ENCODE measurements at regions not wholly inside any gene's neighbourhood (a gene's known extent, or its start where the extent isn't known, plus 50 kb on each side); places are given as distances from the start of the nearest gene placed in this dataset.
A peak's percentile ranks its signal among the peaks of the same experiment; 100 is the strongest.

GRCh38 chr22:47631571-47632102 lies 869.2 kb downstream of the TBC1D22A start:
- H3K4me1 ChIP-seq (ENCODE audit: control insufficient read depth in 2 of 2, insufficient read depth in 1 of 2, low read depth in 1 of 2, low read length in 2 of 2): no peaks in the 10 kb centered on the region
- H4K8ac ChIP-seq (ENCODE audit: low read depth, low read length): peak overlapping the region; percentile 53
- H3K4me2 ChIP-seq (ENCODE audit: insufficient read depth, low read length, poor library complexity, severe bottlenecking): no peak overlapping the region
- H3K36me3 ChIP-seq (replicated peaks in 1 of 2; ENCODE audit: control insufficient read depth in 2 of 2, insufficient read depth in 2 of 2, low read length in 2 of 2): no peaks in the 10 kb centered on the region
- no peak overlapping the region for H2BK120ac ChIP-seq (ENCODE audit: low read depth, low read length)
- H2BK15ac ChIP-seq (ENCODE audit: low read length): no peak overlapping the region
- H3K9me3 ChIP-seq (replicated peaks in 1 of 2; ENCODE audit: control insufficient read depth in 2 of 2, insufficient read depth in 1 of 2, low read depth in 1 of 2, low read length in 2 of 2): peaks cover 0 to 8% of the 10 kb centered on the region in 2 donors
- H3K18ac ChIP-seq (ENCODE audit: low read length): peak overlapping the region; percentile 27
- H3K27ac ChIP-seq (replicated peaks; ENCODE audit: low read length): no peak overlapping the region
- no peaks in the 10 kb centered on the region for H3K79me1 ChIP-seq (ENCODE audit: low read depth, low read length)
- H2BK5ac ChIP-seq (ENCODE audit: low read length): no peak overlapping the region
- no peak for DNase-seq (ENCODE audit: low spot score)
- no peak overlapping the region for H2BK12ac ChIP-seq (ENCODE audit: low read length)
- no peak overlapping the region for H3K9ac ChIP-seq (ENCODE audit: low read depth, low read length, poor library complexity)
- H2AFZ ChIP-seq (ENCODE audit: low read length): no peak overlapping the region
- H3K27me3 ChIP-seq (ENCODE audit: control insufficient read depth in 3 of 3, insufficient read depth in 3 of 3, low read depth in 1 of 3, low read length in 3 of 3): no peaks in the 10 kb centered on the region
- no peak overlapping the region for H2AK5ac ChIP-seq (ENCODE audit: low read depth, low read length)
- H3K14ac ChIP-seq (ENCODE audit: low read length): no peak overlapping the region
- H3K4ac ChIP-seq (ENCODE audit: low read length): no peak overlapping the region
- WGBS, 2 donors (ENCODE audit: extremely low coverage in 2 of 2, insufficient read length in 2 of 2, insufficient replicate concordance in 1 of 2): no CpG with 5 or more reads among the region's 31 CpGs
- H4K91ac ChIP-seq (ENCODE audit: low read depth, low read length, poor library complexity): no peak overlapping the region
- H3K4me3 ChIP-seq (ENCODE audit: low read length in 2 of 2): no peak overlapping the region
- peak overlapping the region; percentile 12 for H3K23ac ChIP-seq (ENCODE audit: low read depth, low read length, poor library complexity)

DNA sequence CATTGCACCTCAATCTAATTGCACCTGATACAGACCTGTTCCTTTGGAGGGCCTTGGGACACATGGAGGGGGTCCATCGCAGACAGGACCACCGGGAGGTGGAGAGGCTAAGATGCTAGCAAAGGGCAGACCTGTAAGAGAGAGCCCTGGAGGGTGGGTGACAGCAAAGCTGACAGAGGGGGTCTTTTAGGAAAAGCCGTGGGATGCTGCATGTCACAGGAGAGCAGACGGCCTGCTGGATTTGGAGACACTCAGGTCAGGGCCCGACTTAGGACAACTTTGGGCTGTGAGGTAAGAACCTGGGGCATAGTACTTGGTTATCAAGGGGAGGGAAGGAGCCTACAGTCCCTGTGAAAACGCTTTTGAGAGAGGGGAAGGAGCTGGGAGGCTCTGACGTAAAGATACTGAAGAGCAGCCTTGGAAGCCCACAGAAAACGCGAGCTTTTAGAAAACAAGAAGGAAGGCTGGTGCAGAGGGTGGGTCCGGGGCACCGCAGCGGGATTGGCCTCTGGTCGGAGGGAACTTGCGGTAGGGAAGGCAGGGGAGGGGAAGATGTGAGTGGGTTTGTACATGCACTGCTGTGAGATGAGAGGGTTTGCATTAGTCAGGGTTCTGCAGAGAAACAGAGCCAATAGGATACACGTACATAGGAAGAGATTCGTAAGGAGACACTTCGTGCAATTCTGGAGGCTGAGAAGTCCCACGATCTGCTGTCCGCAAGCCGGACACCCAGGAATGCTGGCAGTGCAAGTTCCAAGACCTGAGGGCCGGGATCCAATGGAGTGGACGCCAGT lies 868.5 kb downstream of the TBC1D22A start:
- H2BK12ac ChIP-seq (ENCODE audit: low read length): no peak overlapping the region
- no peaks in the 10 kb centered on the region for H3K79me1 ChIP-seq (ENCODE audit: low read depth, low read length)
- no peak overlapping the region for H2BK120ac ChIP-seq (ENCODE audit: low read depth, low read length)
- H3K36me3 ChIP-seq (replicated peaks in 1 of 2; ENCODE audit: control insufficient read depth in 2 of 2, insufficient read depth in 2 of 2, low read length in 2 of 2): no peaks in the 10 kb centered on the region
- H4K8ac ChIP-seq (ENCODE audit: low read depth, low read length): no peak overlapping the region
- H3K4me1 ChIP-seq (ENCODE audit: control insufficient read depth in 2 of 2, insufficient read depth in 1 of 2, low read depth in 1 of 2, low read length in 2 of 2): no peaks in the 10 kb centered on the region
- no peak overlapping the region for H2AFZ ChIP-seq (ENCODE audit: low read length)
- no peak for DNase-seq (ENCODE audit: low spot score)
- peaks cover 0 to 8% of the 10 kb centered on the region in 2 donors for H3K9me3 ChIP-seq (replicated peaks in 1 of 2; ENCODE audit: control insufficient read depth in 2 of 2, insufficient read depth in 1 of 2, low read depth in 1 of 2, low read length in 2 of 2)
- no peaks in the 10 kb centered on the region for H3K27me3 ChIP-seq (ENCODE audit: control insufficient read depth in 3 of 3, insufficient read depth in 3 of 3, low read depth in 1 of 3, low read length in 3 of 3)
- no CpG with 5 or more reads among the region's 22 CpGs for WGBS, 2 donors (ENCODE audit: extremely low coverage in 2 of 2, insufficient read length in 2 of 2, insufficient replicate concordance in 1 of 2)
- H3K27ac ChIP-seq (replicated peaks; ENCODE audit: low read length): no peak overlapping the region
- H2BK15ac ChIP-seq (ENCODE audit: low read length): no peak overlapping the region
- no peak overlapping the region for H2AK5ac ChIP-seq (ENCODE audit: low read depth, low read length)
- no peak overlapping the region for H3K23ac ChIP-seq (ENCODE audit: low read depth, low read length, poor library complexity)
- no peak overlapping the region for H3K14ac ChIP-seq (ENCODE audit: low read length)
- H3K18ac ChIP-seq (ENCODE audit: low read length): no peak overlapping the region
- no peak overlapping the region for H4K91ac ChIP-seq (ENCODE audit: low read depth, low read length, poor library complexity)
- no peak overlapping the region for H3K4me2 ChIP-seq (ENCODE audit: insufficient read depth, low read length, poor library complexity, severe bottlenecking)
- no peak overlapping the region for H3K4me3 ChIP-seq (ENCODE audit: low read length in 2 of 2)
- H2BK5ac ChIP-seq (ENCODE audit: low read length): no peak overlapping the region
- no peak overlapping the region for H3K9ac ChIP-seq (ENCODE audit: low read depth, low read length, poor library complexity)
- H3K4ac ChIP-seq (ENCODE audit: low read length): no peak overlapping the region

DNA sequence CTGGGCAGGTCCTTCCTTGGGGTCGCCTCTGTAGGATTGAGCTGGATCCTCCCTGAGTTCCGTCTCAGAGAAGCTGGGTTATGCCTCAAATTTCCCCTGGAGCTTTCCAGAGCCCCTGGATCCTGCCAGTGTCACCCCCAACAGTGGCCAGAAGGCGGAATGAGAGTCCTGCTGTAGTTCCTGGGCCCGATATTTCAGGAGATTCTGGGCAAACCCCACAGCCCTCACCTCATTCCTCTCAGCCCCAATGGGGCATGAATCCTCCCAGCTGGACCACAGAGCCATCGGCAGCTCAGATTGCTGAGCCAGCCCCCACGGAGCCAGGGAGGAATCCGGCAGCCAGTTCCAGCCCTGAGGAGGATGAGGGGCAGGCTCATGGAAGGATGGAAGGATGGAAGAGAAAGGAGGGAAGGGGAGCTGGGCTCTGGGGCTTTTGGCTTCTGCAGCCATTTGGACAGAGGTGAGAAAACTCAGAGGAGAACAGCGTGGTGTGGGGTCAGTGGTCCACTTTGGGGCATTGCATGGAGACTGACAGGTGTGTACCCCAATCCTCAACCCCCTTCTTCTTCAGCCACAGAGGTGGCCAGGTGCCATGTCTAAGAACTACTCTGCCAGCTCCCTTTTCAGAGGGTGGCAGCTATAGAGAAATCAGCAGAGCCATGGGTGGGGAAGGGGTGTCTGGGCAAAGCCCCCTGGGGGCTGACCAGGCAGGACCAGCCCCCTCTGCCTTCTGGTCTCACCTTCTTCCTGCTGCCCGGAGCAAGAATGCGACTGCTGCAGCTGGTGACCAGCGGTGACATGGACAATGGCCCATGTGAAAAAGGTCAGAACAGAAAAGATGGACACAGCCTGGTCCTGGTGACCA lies 867.6 kb downstream of the TBC1D22A start:
- no peak overlapping the region for H3K4me3 ChIP-seq (ENCODE audit: low read length in 2 of 2)
- no peak overlapping the region for H3K9ac ChIP-seq (ENCODE audit: low read depth, low read length, poor library complexity)
- H3K23ac ChIP-seq (ENCODE audit: low read depth, low read length, poor library complexity): no peak overlapping the region
- H2BK120ac ChIP-seq (ENCODE audit: low read depth, low read length): no peak overlapping the region
- no CpG with 5 or more reads among the region's 11 CpGs for WGBS, 2 donors (ENCODE audit: extremely low coverage in 2 of 2, insufficient read length in 2 of 2, insufficient replicate concordance in 1 of 2)
- H3K27me3 ChIP-seq (ENCODE audit: control insufficient read depth in 3 of 3, insufficient read depth in 3 of 3, low read depth in 1 of 3, low read length in 3 of 3): no peaks in the 10 kb centered on the region
- no peak overlapping the region for H2BK15ac ChIP-seq (ENCODE audit: low read length)
- no peaks in the 10 kb centered on the region for H3K79me1 ChIP-seq (ENCODE audit: low read depth, low read length)
- DNase-seq (ENCODE audit: low spot score): no peak
- H3K14ac ChIP-seq (ENCODE audit: low read length): no peak overlapping the region
- no peak overlapping the region for H2AK5ac ChIP-seq (ENCODE audit: low read depth, low read length)
- H3K4me2 ChIP-seq (ENCODE audit: insufficient read depth, low read length, poor library complexity, severe bottlenecking): no peak overlapping the region
- H3K9me3 ChIP-seq (replicated peaks in 1 of 2; ENCODE audit: control insufficient read depth in 2 of 2, insufficient read depth in 1 of 2, low read depth in 1 of 2, low read length in 2 of 2): peaks cover 0 to 8% of the 10 kb centered on the region in 2 donors
- no peak overlapping the region for H2AFZ ChIP-seq (ENCODE audit: low read length)
- H4K91ac ChIP-seq (ENCODE audit: low read depth, low read length, poor library complexity): no peak overlapping the region
- H3K4me1 ChIP-seq (ENCODE audit: control insufficient read depth in 2 of 2, insufficient read depth in 1 of 2, low read depth in 1 of 2, low read length in 2 of 2): no peaks in the 10 kb centered on the region
- no peak overlapping the region for H3K27ac ChIP-seq (replicated peaks; ENCODE audit: low read length)
- peak overlapping the region; percentile 40 for H2BK5ac ChIP-seq (ENCODE audit: low read length)
- H4K8ac ChIP-seq (ENCODE audit: low read depth, low read length): no peak overlapping the region
- H3K18ac ChIP-seq (ENCODE audit: low read length): peak overlapping the region; percentile 9
- H3K36me3 ChIP-seq (replicated peaks in 1 of 2; ENCODE audit: control insufficient read depth in 2 of 2, insufficient read depth in 2 of 2, low read length in 2 of 2): no peaks in the 10 kb centered on the region
- H2BK12ac ChIP-seq (ENCODE audit: low read length): no peak overlapping the region
- no peak overlapping the region for H3K4ac ChIP-seq (ENCODE audit: low read length)

DNA sequence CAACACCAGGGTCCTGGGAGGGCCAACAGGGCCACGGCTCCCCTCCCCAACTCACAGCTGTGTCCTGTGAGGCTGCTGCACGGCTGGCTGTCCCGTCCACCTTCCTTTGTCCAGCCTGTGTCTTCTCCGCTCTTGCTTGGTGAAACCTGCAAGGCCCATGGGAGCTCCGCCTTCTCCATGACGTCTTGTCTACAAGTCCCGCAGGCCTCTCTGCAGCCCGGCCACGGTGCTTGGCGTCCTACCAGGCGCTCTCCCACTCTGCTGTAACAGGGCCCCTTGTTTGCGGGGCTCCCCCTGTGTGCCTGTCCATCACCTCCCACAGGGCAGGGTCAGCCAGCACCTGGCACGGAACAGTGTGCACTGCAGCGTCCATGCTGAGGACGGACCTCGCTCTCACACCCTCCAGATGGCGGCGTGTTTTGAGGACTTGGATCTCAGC lies 866.8 kb downstream of the TBC1D22A start:
- DNase-seq (ENCODE audit: low spot score): no peak
- no peaks in the 10 kb centered on the region for H3K79me1 ChIP-seq (ENCODE audit: low read depth, low read length)
- H3K18ac ChIP-seq (ENCODE audit: low read length): no peak overlapping the region
- H2AFZ ChIP-seq (ENCODE audit: low read length): no peak overlapping the region
- no peak overlapping the region for H2BK120ac ChIP-seq (ENCODE audit: low read depth, low read length)
- H2BK15ac ChIP-seq (ENCODE audit: low read length): no peak overlapping the region
- no peak overlapping the region for H3K23ac ChIP-seq (ENCODE audit: low read depth, low read length, poor library complexity)
- H2BK5ac ChIP-seq (ENCODE audit: low read length): peak overlapping the region; percentile 40
- no peak overlapping the region for H3K4me2 ChIP-seq (ENCODE audit: insufficient read depth, low read length, poor library complexity, severe bottlenecking)
- no CpG with 5 or more reads among the region's 18 CpGs for WGBS, 2 donors (ENCODE audit: extremely low coverage in 2 of 2, insufficient read length in 2 of 2, insufficient replicate concordance in 1 of 2)
- H3K27ac ChIP-seq (replicated peaks; ENCODE audit: low read length): no peak overlapping the region
- no peak overlapping the region for H2BK12ac ChIP-seq (ENCODE audit: low read length)
- no peaks in the 10 kb centered on the region for H3K4me1 ChIP-seq (ENCODE audit: control insufficient read depth in 2 of 2, insufficient read depth in 1 of 2, low read depth in 1 of 2, low read length in 2 of 2)
- peaks cover 0 to 8% of the 10 kb centered on the region in 2 donors for H3K9me3 ChIP-seq (replicated peaks in 1 of 2; ENCODE audit: control insufficient read depth in 2 of 2, insufficient read depth in 1 of 2, low read depth in 1 of 2, low read length in 2 of 2)
- H4K91ac ChIP-seq (ENCODE audit: low read depth, low read length, poor library complexity): no peak overlapping the region
- no peak overlapping the region for H2AK5ac ChIP-seq (ENCODE audit: low read depth, low read length)
- H4K8ac ChIP-seq (ENCODE audit: low read depth, low read length): no peak overlapping the region
- no peak overlapping the region for H3K4me3 ChIP-seq (ENCODE audit: low read length in 2 of 2)
- H3K9ac ChIP-seq (ENCODE audit: low read depth, low read length, poor library complexity): no peak overlapping the region
- H3K36me3 ChIP-seq (replicated peaks in 1 of 2; ENCODE audit: control insufficient read depth in 2 of 2, insufficient read depth in 2 of 2, low read length in 2 of 2): no peaks in the 10 kb centered on the region
- H3K14ac ChIP-seq (ENCODE audit: low read length): no peak overlapping the region
- no peaks in the 10 kb centered on the region for H3K27me3 ChIP-seq (ENCODE audit: control insufficient read depth in 3 of 3, insufficient read depth in 3 of 3, low read depth in 1 of 3, low read length in 3 of 3)
- no peak overlapping the region for H3K4ac ChIP-seq (ENCODE audit: low read length)
